Lower lobe of right lung (tissue), 2 donors: ENCODE measurements at regions not wholly inside any gene's neighbourhood (a gene's known extent, or its start where the extent isn't known, plus 50 kb on each side); places are given as distances from the start of the nearest gene placed in this dataset.
"Not testable (repeated sequence)": the region's sequence is repeated elsewhere in the genome, so short reads cannot be mapped to it uniquely, and the experiment has no call there.

Experiments
- ATAC-seq, 2 donors: fragments of 200-7000 bp; cut with Tn5 transposase; one replicate each; pipeline ENCODE4 v1.9.1; 2020 to 2022; ENCODE audit warnings: mild to moderate bottlenecking in 2 of 2, moderate library complexity in 2 of 2
- DNase-seq: peaks from one replicate; pipeline ENCODE4 v3.0.0-alpha.2; 2020
- H3K27ac ChIP-seq: fragments of 200-600 bp; one replicate; pipeline ENCODE4 v1.8.0; 2022
- H3K27me3 ChIP-seq: fragments of 200-600 bp; one replicate; pipeline ENCODE4 v1.8.0; 2022; ENCODE audit warnings: low read depth
- H3K36me3 ChIP-seq: fragments of 200-600 bp; one replicate; pipeline ENCODE4 v1.8.0; 2022; ENCODE audit warnings: mild to moderate bottlenecking
- H3K4me1 ChIP-seq: fragments of 200-600 bp; one replicate; pipeline ENCODE4 v1.8.0; 2022
- H3K4me3 ChIP-seq: fragments of 200-600 bp; one replicate; pipeline ENCODE4 v1.8.0; 2022; ENCODE audit warnings: mild to moderate bottlenecking
- H3K9me3 ChIP-seq: fragments of 200-600 bp; one replicate; pipeline ENCODE4 v1.8.0; 2022
- intact Hi-C: fragments of 100-400 bp; cut with DNase I; formaldehyde crosslinking; loops from one replicate; pipeline ENCODE4 v1.11.0; 2022
- TF ChIP-seq, protein P1 (sequence below): fragments of 200-600 bp; IDR thresholded peaks from one replicate; pipeline ENCODE4 v1.8.0; 2022; ENCODE audit warnings: antibody characterized with exemption, mild to moderate bottlenecking
- donor health status: DM: no; HTN: yes; CAD: no; lungs with severe emphysema.

- H3K27ac ChIP-seq, result no peak overlapping the region
- no peaks in the 10 kb centered on the region for H3K36me3 ChIP-seq
- no peak overlapping the region for H3K4me3 ChIP-seq
- no peaks in the 10 kb centered on the region for H3K27me3 ChIP-seq
- no peak for DNase-seq
- ATAC-seq, result no peak
- TF ChIP-seq, protein P1, sequence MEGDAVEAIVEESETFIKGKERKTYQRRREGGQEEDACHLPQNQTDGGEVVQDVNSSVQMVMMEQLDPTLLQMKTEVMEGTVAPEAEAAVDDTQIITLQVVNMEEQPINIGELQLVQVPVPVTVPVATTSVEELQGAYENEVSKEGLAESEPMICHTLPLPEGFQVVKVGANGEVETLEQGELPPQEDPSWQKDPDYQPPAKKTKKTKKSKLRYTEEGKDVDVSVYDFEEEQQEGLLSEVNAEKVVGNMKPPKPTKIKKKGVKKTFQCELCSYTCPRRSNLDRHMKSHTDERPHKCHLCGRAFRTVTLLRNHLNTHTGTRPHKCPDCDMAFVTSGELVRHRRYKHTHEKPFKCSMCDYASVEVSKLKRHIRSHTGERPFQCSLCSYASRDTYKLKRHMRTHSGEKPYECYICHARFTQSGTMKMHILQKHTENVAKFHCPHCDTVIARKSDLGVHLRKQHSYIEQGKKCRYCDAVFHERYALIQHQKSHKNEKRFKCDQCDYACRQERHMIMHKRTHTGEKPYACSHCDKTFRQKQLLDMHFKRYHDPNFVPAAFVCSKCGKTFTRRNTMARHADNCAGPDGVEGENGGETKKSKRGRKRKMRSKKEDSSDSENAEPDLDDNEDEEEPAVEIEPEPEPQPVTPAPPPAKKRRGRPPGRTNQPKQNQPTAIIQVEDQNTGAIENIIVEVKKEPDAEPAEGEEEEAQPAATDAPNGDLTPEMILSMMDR, result no peak
- intact Hi-C loops, result no loop called here
- H3K4me1 ChIP-seq, result no peaks in the 10 kb centered on the region
- H3K9me3 ChIP-seq, result no peaks in the 10 kb centered on the region
These were observed 275.1 kb downstream of the CYRIA start for GRCh38 chr2:16390561-16390960.

- Histone ChIP-seq H3K4me1 (no peaks in the 10 kb centered on the region), H3K4me3 (no peak overlapping the region), H3K27ac (no peak overlapping the region), H3K27me3 (no peaks in the 10 kb centered on the region), H3K9me3 (no peaks in the 10 kb centered on the region), H3K36me3 (no peaks in the 10 kb centered on the region)
- DNase-seq (no peak), ATAC-seq (no peak)
- intact Hi-C loops, result no loop called here
- TF ChIP-seq, protein P1, result no peak
These were observed 276.0 kb downstream of the CYRIA start for GRCh38 chr2:16389611-16390010.

DNA sequence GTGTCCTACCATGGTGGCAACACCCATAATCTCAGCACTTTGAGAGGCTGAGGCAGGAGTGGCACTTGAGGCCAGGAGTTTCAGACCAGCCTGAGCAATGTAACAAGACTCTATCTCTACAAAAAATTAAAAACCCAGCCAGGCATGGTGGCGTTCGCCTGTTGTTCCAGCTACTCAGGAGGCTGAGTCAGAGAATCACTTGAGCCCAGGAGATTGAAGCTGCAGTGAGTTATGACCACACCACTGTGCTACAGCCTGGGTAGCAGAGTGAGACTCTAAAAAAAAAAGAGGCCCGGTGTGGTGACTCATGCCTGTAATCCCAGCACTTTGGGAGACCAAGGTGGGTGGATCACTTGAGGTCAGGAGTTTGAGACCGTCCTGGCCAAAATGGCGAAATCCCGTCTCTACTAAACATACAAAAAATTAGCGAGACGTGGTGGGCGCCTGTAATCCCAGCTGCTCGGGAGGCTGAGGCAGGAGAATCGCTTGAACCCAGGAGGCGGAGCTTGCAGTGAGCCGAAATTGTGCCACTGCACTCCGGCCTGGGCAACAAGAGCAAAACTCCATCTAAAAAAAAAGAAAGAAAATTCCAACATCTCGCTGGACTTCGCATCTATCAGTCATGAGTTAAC lies 277.3 kb downstream of the CYRIA start:
- H3K4me1 ChIP-seq, intact Hi-C loops: not testable (repeated sequence)

DNA sequence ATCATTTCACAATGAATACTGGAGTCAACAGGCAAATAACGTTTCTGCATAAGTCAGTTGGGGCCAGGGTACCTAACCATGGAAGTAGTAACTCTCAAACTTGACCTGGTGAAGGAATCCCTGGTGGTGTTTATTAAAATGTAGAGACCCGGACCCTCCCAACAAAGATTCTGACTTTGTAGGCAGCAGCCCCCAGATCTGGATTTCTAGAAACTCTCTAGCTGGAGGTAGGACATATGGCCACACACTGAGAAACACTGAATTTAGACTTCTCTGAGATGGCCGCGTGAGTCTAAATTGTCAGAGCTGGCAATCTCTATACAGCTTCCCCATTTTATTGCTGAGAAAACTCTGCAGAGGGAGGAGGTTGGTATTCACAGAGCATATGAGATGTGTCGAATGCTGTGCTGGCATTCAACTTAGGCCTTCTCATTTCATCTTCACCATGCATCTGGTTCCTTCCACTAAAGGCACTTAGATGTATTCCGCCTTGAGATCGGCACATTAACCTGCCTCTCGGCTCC lies 278.1 kb downstream of the CYRIA start:
- TF ChIP-seq, protein P1, result no peak
- Histone ChIP-seq H3K9me3 (no peaks in the 10 kb centered on the region), H3K27ac (no peak overlapping the region), H3K4me1 (no peaks in the 10 kb centered on the region), H3K27me3 (no peaks in the 10 kb centered on the region), H3K36me3 (no peaks in the 10 kb centered on the region), H3K4me3 (no peak overlapping the region)
- DNase-seq (no peak), ATAC-seq (no peak)
- intact Hi-C loops, result no loop called here

More for the DNA sequence above, 277.3 kb downstream of the CYRIA start:
- not testable (repeated sequence) for H3K36me3 ChIP-seq, H3K27me3 ChIP-seq, H3K9me3 ChIP-seq, H3K4me3 ChIP-seq, H3K27ac ChIP-seq, DNase-seq, ATAC-seq

- TF ChIP-seq, protein P1, result no peak
- H3K27ac ChIP-seq, result no peak overlapping the region
- no peaks in the 10 kb centered on the region for H3K27me3 ChIP-seq
- intact Hi-C loops, result no loop called here
- DNase-seq (no peak), ATAC-seq (no peak)
- no peaks in the 10 kb centered on the region for H3K36me3 ChIP-seq
- H3K4me3 ChIP-seq, result no peak overlapping the region
- no peaks in the 10 kb centered on the region for H3K4me1 ChIP-seq
- no peaks in the 10 kb centered on the region for H3K9me3 ChIP-seq
These were observed 279.2 kb downstream of the CYRIA start for GRCh38 chr2:16386431-16386830.

- no peak overlapping the region for H3K27ac ChIP-seq
- TF ChIP-seq, protein P1, result no peak
- H3K27me3 ChIP-seq, result no peaks in the 10 kb centered on the region
- DNase-seq (no peak), ATAC-seq (no peak)
- intact Hi-C loops, result no loop called here
- H3K36me3 ChIP-seq, result no peaks in the 10 kb centered on the region
- H3K4me3 ChIP-seq, result no peak overlapping the region
- no peaks in the 10 kb centered on the region for H3K4me1 ChIP-seq
- H3K9me3 ChIP-seq, result no peaks in the 10 kb centered on the region
These were observed 279.6 kb downstream of the CYRIA start for GRCh38 chr2:16386031-16386430.
